ENCODE measurements at regions not wholly inside any gene's neighbourhood (a gene's known extent, or its start where the extent isn't known, plus 50 kb on each side); places are given as distances from the start of the nearest gene placed in this dataset.

- DNase-seq (ENCODE audit: low spot score) = no peak
- H2AFZ ChIP-seq = no peak overlapping the region
- Mint-ChIP-seq H3K4me3 (no peak overlapping the region), H3K27ac (no peak overlapping the region), H3K27me3 (ENCODE audit: insufficient read depth, low read depth, poor library complexity) (no peaks in the 10 kb centered on the region), H3K9me3 (no peaks in the 10 kb centered on the region), H3K4me1 (no peaks in the 10 kb centered on the region), H3K36me3 (ENCODE audit: low read depth) (peaks cover 3% of the 10 kb centered on the region; the same call in 1 of the 3 replicates)
- H3K4me2 ChIP-seq = no peak overlapping the region
- no peak overlapping the region for H3K4me3 ChIP-seq
- H4K20me1 ChIP-seq (replicated peaks; ENCODE audit: insufficient read depth) = no peaks in the 10 kb centered on the region
- H3K27me3 ChIP-seq (ENCODE audit: insufficient read depth) = no peaks in the 10 kb centered on the region
- TF ChIP-seq CREB1 (CRISPR knock-in tag; IDR thresholded peaks at IDR 0.05; ENCODE audit: low read depth) (no peak), EZH2phosphoT487 (IDR thresholded peaks at IDR 0.05; ENCODE audit: unreplicated experiment) (no peak), ZNF114 (CRISPR knock-in tag; IDR thresholded peaks at IDR 0.05) (no peak), JUNB (IDR thresholded peaks at IDR 0.05; ENCODE audit: unreplicated experiment) (no peak), POLR2AphosphoS5 (IDR thresholded peaks at IDR 0.05; ENCODE audit: low read depth) (no peak), STAT1 (IDR thresholded peaks at IDR 0.05; ENCODE audit: unreplicated experiment) (no peak), ZNF331 (CRISPR knock-in tag; IDR thresholded peaks at IDR 0.05; ENCODE audit: low read depth) (no peak)
- no peak overlapping the region for H3K27ac ChIP-seq (ENCODE audit: low read depth)
- no peaks in the 10 kb centered on the region for H3K79me2 ChIP-seq (replicated peaks; ENCODE audit: insufficient read depth)
- no peaks in the 10 kb centered on the region for H3K4me1 ChIP-seq (ENCODE audit: insufficient read depth)
- H3F3A ChIP-seq (replicated peaks; ENCODE audit: low read depth) = no peaks in the 10 kb centered on the region
- H3K9me2 ChIP-seq (ENCODE audit: insufficient read depth) = no peaks in the 10 kb centered on the region
- no peaks in the 10 kb centered on the region for H3K36me3 ChIP-seq (ENCODE audit: insufficient read depth)
- no peak for ATAC-seq
Measured at GRCh38 chr13:80499536-80500290, 158.8 kb upstream of the SPRY2 start.

DNA sequence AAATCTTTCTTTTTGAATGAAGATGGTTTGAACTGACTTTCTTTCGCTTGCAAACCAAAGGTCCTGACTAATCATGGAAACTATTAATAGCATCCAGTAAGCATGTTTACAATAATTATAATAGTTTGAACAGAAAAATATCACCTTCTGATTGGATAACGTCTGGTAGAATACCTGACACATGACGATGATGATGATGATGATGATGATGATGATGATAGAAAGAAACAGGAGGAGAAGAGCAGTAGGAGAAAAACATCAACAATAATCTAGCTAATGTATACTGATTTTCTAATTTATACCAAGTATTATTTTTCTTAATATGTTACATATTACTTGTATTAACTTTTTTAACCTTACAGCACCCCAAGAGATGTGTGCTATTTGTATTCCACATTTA is 157.5 kb upstream of the SPRY2 start:
- no peak for ATAC-seq
- Mint-ChIP-seq H3K9me3 (no peaks in the 10 kb centered on the region), H3K36me3 (ENCODE audit: low read depth) (no peaks in the 10 kb centered on the region)
- TF ChIP-seq EZH2 (IDR thresholded peaks at IDR 0.05; ENCODE audit: low read depth, unreplicated experiment) (no peak), STAT1 (IDR thresholded peaks at IDR 0.05; ENCODE audit: unreplicated experiment) (no peak), CREB1 (CRISPR knock-in tag; IDR thresholded peaks at IDR 0.05; ENCODE audit: low read depth) (no peak), ZNF114 (CRISPR knock-in tag; IDR thresholded peaks at IDR 0.05) (no peak), ZNF331 (CRISPR knock-in tag; IDR thresholded peaks at IDR 0.05; ENCODE audit: low read depth) (no peak), NANOG (IDR thresholded peaks at IDR 0.05; ENCODE audit: borderline replicate concordance) (no peak), EZH2phosphoT487 (IDR thresholded peaks at IDR 0.05; ENCODE audit: unreplicated experiment) (no peak), POLR2AphosphoS5 (IDR thresholded peaks at IDR 0.05; ENCODE audit: low read depth) (no peak), ZNF462 (CRISPR knock-in tag; IDR thresholded peaks at IDR 0.05) (no peak), REST (IDR thresholded peaks at IDR 0.05; ENCODE audit: unreplicated experiment) (no peak)

More for the DNA sequence above, 157.5 kb upstream of the SPRY2 start:
- no peak overlapping the region for H3K4me3 ChIP-seq
- no peaks in the 10 kb centered on the region for H3K9me2 ChIP-seq (ENCODE audit: insufficient read depth)
- no peak overlapping the region for H2AFZ ChIP-seq
- no peaks in the 10 kb centered on the region for H3K4me1 ChIP-seq (ENCODE audit: insufficient read depth)
- H3K79me2 ChIP-seq (replicated peaks; ENCODE audit: insufficient read depth) = no peaks in the 10 kb centered on the region
- H3F3A ChIP-seq (replicated peaks; ENCODE audit: low read depth) = no peaks in the 10 kb centered on the region
- H3K27me3 ChIP-seq (ENCODE audit: insufficient read depth) = no peaks in the 10 kb centered on the region
- H3K4me1 Mint-ChIP-seq = no peaks in the 10 kb centered on the region
- H3K4me3 Mint-ChIP-seq = no peak overlapping the region
- no peak overlapping the region for H3K4me2 ChIP-seq
- no peak overlapping the region for H3K27ac Mint-ChIP-seq
- H3K27me3 Mint-ChIP-seq (ENCODE audit: insufficient read depth, low read depth, poor library complexity) = no peaks in the 10 kb centered on the region
- H3K36me3 ChIP-seq (ENCODE audit: insufficient read depth) = no peaks in the 10 kb centered on the region
- H4K20me1 ChIP-seq (replicated peaks; ENCODE audit: insufficient read depth) = no peaks in the 10 kb centered on the region
- no peak for DNase-seq (ENCODE audit: low spot score)
- no peak overlapping the region for H3K27ac ChIP-seq (ENCODE audit: low read depth)
